DND-41 (cell line): ENCODE measurements at regions not wholly inside any gene's neighbourhood (a gene's known extent, or its start where the extent isn't known, plus 50 kb on each side); places are given as distances from the start of the nearest gene placed in this dataset.

ENCODE experiments used
- CTCF ChIP-seq: IDR thresholded peaks from 2 replicates; pipeline ENCODE4 v1.5.1; 2012; ENCODE audit warnings: borderline replicate concordance, low read length, moderate library complexity, mild to moderate bottlenecking; ENCODE audit not compliant: poor library complexity, severe bottlenecking; ENCODE audit errors: extremely low read depth
- EZH2 ChIP-seq: IDR thresholded peaks from 3 replicates; pipeline ENCODE4 v1.6.1; 2012; ENCODE audit warnings: borderline replicate concordance, low read depth, mild to moderate bottlenecking, moderate library complexity, low read length, inconsistent platforms; ENCODE audit not compliant: severe bottlenecking

GRCh38 chrX:97751016-97751415, 867.3 kb downstream of the RPA4 start:
- no peak for TF ChIP-seq CTCF
- TF ChIP-seq EZH2: no peak
